ENCODE measurements at regions not wholly inside any gene's neighbourhood (a gene's known extent, or its start where the extent isn't known, plus 50 kb on each side); places are given as distances from the start of the nearest gene placed in this dataset.

GRCh38 chr11:90845126-90845525 lies 622.3 kb upstream of the CHORDC1 start:
- TF ChIP-seq CTCF (conservative IDR thresholded peaks at IDR 0.05; ENCODE audit: low read depth, low read length) (no peak), EZH2 (IDR thresholded peaks at IDR 0.05; ENCODE audit: low read length, unreplicated experiment) (no peak)
